OCI-LY1 (cell line): ENCODE measurements at regions not wholly inside any gene's neighbourhood (a gene's known extent, or its start where the extent isn't known, plus 50 kb on each side); places are given as distances from the start of the nearest gene placed in this dataset.
"Not testable (repeated sequence)": the region's sequence is repeated elsewhere in the genome, so short reads cannot be mapped to it uniquely, and the experiment has no call there.

Experiments
- H2AFZ ChIP-seq: fragments of 200-600 bp; sonication (generic), shearing (Covaris generic); 2 replicates; pipeline ENCODE4 v1.6.0; 2014; ENCODE audit warnings: antibody characterized with exemption, mild to moderate bottlenecking, low read length
- H3F3A ChIP-seq: fragments of 200-600 bp; sonication (generic), shearing (Covaris generic); 2 replicates; pipeline ENCODE4 v1.6.0; 2014; ENCODE audit warnings: mild to moderate bottlenecking, antibody characterized with exemption, low read length, moderate library complexity; ENCODE audit not compliant: insufficient read depth
- H3K27ac ChIP-seq: fragments of 200-600 bp; sonication (generic); 2 replicates; pipeline ENCODE4 v1.5.1; 2014; ENCODE audit warnings: low read length, mixed run types, mild to moderate bottlenecking, low read depth; ENCODE audit not compliant: poor library complexity, severe bottlenecking
- H3K27me3 ChIP-seq: fragments of 200-600 bp; sonication (generic); 2 replicates; pipeline ENCODE4 v1.6.0; 2014; ENCODE audit warnings: antibody characterized with exemption, mild to moderate bottlenecking, low read length, moderate library complexity; ENCODE audit not compliant: insufficient read depth
- H3K36me3 ChIP-seq: fragments of 200-600 bp; sonication (generic); 2 replicates; pipeline ENCODE4 v1.6.1; 2014; ENCODE audit warnings: mild to moderate bottlenecking, antibody characterized with exemption, low read length, moderate library complexity, mixed read lengths; ENCODE audit not compliant: insufficient read depth
- H3K4me1 ChIP-seq: fragments of 200-600 bp; sonication (generic); 2 replicates; pipeline ENCODE4 v1.5.1; 2014; ENCODE audit warnings: mild to moderate bottlenecking, low read length, moderate library complexity; ENCODE audit not compliant: insufficient read depth, severe bottlenecking
- H3K4me2 ChIP-seq: fragments of 200-600 bp; sonication (generic), shearing (Covaris generic); 2 replicates; pipeline ENCODE4 v1.6.1; 2014; ENCODE audit warnings: low read length
- H3K4me3 ChIP-seq: fragments of 200-600 bp; sonication (generic); 2 replicates; pipeline ENCODE4 v1.5.1; 2014; ENCODE audit warnings: low read length, low read depth, mild to moderate bottlenecking, mixed read lengths; ENCODE audit not compliant: poor library complexity, severe bottlenecking
- H3K79me2 ChIP-seq: fragments of 200-600 bp; shearing (Covaris generic); 2 replicates; pipeline ENCODE4 v1.6.1; 2016; ENCODE audit warnings: mixed run types, low read length, mixed read lengths; ENCODE audit not compliant: insufficient read depth
- H3K9ac ChIP-seq: fragments of 200-600 bp; sonication (generic), shearing (Covaris generic); 2 replicates; pipeline ENCODE4 v1.6.1; 2014; ENCODE audit warnings: mild to moderate bottlenecking, low read length, mixed read lengths
- H3K9me2 ChIP-seq: fragments of 200-600 bp; sonication (generic), shearing (Covaris generic); 2 replicates; pipeline ENCODE4 v1.6.1; 2014; ENCODE audit warnings: low read depth, mild to moderate bottlenecking, low read length, mixed read lengths
- H3K9me3 ChIP-seq: fragments of 200-600 bp; shearing (Covaris generic); 2 replicates; pipeline ENCODE4 v1.6.1; 2014; ENCODE audit warnings: low read length, mixed read lengths
- H4K20me1 ChIP-seq: fragments of 200-600 bp; sonication (generic), shearing (Covaris generic); 2 replicates; pipeline ENCODE4 v1.6.0; 2016; ENCODE audit warnings: mild to moderate bottlenecking, low read length; ENCODE audit not compliant: insufficient read depth
- CTCF ChIP-seq: fragments of 200-600 bp; sonication (generic), shearing (Covaris generic); IDR thresholded peaks from 2 replicates; pipeline ENCODE4 v1.5.1; 2017; ENCODE audit warnings: mild to moderate bottlenecking, antibody characterized with exemption, low read length, moderate library complexity, mixed read lengths
- EZH2 ChIP-seq: fragments of 200-600 bp; sonication (generic), shearing (Covaris generic); IDR thresholded peaks from 2 replicates; pipeline ENCODE4 v1.8.0; 2017; ENCODE audit warnings: borderline replicate concordance, mixed run types, mild to moderate bottlenecking, antibody characterized with exemption, low read length, moderate library complexity, mixed read lengths

- Histone ChIP-seq H3K79me2 (no peaks in the 10 kb centered on the region), H3K36me3 (no peaks in the 10 kb centered on the region), H3K9me2 (no peaks in the 10 kb centered on the region), H3K27me3 (no peaks in the 10 kb centered on the region), H3K4me1 (no peaks in the 10 kb centered on the region), H4K20me1 (no peaks in the 10 kb centered on the region), H3K4me3 (no peak overlapping the region), H2AFZ (no peak overlapping the region), H3F3A (no peaks in the 10 kb centered on the region), H3K27ac (no peak overlapping the region), H3K9ac (no peak overlapping the region), H3K4me2 (no peak overlapping the region), H3K9me3 (no peaks in the 10 kb centered on the region)
- no peak for TF ChIP-seq EZH2
- TF ChIP-seq CTCF = no peak
Measured at GRCh38 chr4:159593681-159594080, 490.8 kb downstream of the RAPGEF2 start.

- Histone ChIP-seq H3F3A (no peaks in the 10 kb centered on the region), H3K9ac (no peak overlapping the region), H3K4me3 (no peak overlapping the region), H3K27me3 (no peaks in the 10 kb centered on the region), H3K4me2 (no peak overlapping the region), H3K4me1 (no peaks in the 10 kb centered on the region), H3K9me2 (no peaks in the 10 kb centered on the region), H4K20me1 (no peaks in the 10 kb centered on the region), H3K36me3 (no peaks in the 10 kb centered on the region), H3K27ac (no peak overlapping the region), H3K79me2 (no peaks in the 10 kb centered on the region), H3K9me3 (no peaks in the 10 kb centered on the region), H2AFZ (no peak overlapping the region)
- no peak for TF ChIP-seq EZH2
- TF ChIP-seq CTCF = no peak
Measured at GRCh38 chr4:159594576-159594975, 491.7 kb downstream of the RAPGEF2 start.

GRCh38 chr4:159595101-159595500 lies 492.2 kb downstream of the RAPGEF2 start:
- H4K20me1 ChIP-seq, H3K36me3 ChIP-seq, H3K9me2 ChIP-seq, H3F3A ChIP-seq, H3K4me2 ChIP-seq, H3K9me3 ChIP-seq, H3K79me2 ChIP-seq, H3K4me3 ChIP-seq, H3K4me1 ChIP-seq, H3K27ac ChIP-seq, H2AFZ ChIP-seq, H3K9ac ChIP-seq, H3K27me3 ChIP-seq: not testable (repeated sequence)

- H3K4me3 ChIP-seq = no peak overlapping the region
- no peaks in the 10 kb centered on the region for H3K4me1 ChIP-seq
- H3F3A ChIP-seq = no peaks in the 10 kb centered on the region
- H3K9me3 ChIP-seq = no peaks in the 10 kb centered on the region
- H3K79me2 ChIP-seq = no peaks in the 10 kb centered on the region
- no peak overlapping the region for H3K9ac ChIP-seq
- no peak overlapping the region for H3K27ac ChIP-seq
- H3K4me2 ChIP-seq = no peak overlapping the region
- TF ChIP-seq EZH2 (no peak), CTCF (no peak)
- H2AFZ ChIP-seq = no peak overlapping the region
- no peaks in the 10 kb centered on the region for H4K20me1 ChIP-seq
- H3K27me3 ChIP-seq = no peaks in the 10 kb centered on the region
- H3K9me2 ChIP-seq = no peaks in the 10 kb centered on the region
- no peaks in the 10 kb centered on the region for H3K36me3 ChIP-seq
Measured at GRCh38 chr4:159598602-159599001, 495.7 kb downstream of the RAPGEF2 start.
